DOHH2 (cell line): ENCODE measurements at regions not wholly inside any gene's neighbourhood (a gene's known extent, or its start where the extent isn't known, plus 50 kb on each side); places are given as distances from the start of the nearest gene placed in this dataset.

Experiments
- EZH2phosphoT487 ChIP-seq: fragments of 200-600 bp; sonication (generic); IDR thresholded peaks from 2 replicates; pipeline ENCODE4 v1.6.1; 2017; ENCODE audit warnings: borderline replicate concordance, mild to moderate bottlenecking, antibody characterized with exemption, low read length, moderate library complexity, mixed read lengths
- TF ChIP-seq, protein P1 (sequence below): fragments of 200-600 bp; sonication (generic); IDR thresholded peaks from one replicate; pipeline ENCODE4 v1.5.1; 2014; ENCODE audit warnings: antibody characterized with exemption, mild to moderate bottlenecking, low read depth, low read length; ENCODE audit not compliant: poor library complexity, severe bottlenecking

DNA sequence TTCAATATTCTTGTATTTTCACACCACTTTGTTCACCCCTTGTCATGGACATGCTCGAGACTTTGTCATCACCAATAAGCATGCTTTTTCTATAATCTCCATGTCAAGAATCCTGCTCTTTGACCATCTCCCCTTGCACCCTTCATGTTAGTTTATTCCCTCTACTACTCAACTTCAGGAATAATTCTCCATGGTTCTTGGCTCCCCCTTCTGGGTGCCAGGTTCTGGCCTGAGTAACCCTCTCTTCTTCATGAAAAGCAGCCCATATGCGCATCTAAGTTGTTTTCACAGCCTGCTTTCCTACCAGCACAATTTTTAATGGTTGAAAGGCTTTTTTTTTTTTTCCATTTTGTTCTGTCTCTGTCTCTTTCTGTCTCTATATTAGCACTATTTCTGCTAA, 160.7 kb downstream of the LEPR start:
- TF ChIP-seq, protein P1, sequence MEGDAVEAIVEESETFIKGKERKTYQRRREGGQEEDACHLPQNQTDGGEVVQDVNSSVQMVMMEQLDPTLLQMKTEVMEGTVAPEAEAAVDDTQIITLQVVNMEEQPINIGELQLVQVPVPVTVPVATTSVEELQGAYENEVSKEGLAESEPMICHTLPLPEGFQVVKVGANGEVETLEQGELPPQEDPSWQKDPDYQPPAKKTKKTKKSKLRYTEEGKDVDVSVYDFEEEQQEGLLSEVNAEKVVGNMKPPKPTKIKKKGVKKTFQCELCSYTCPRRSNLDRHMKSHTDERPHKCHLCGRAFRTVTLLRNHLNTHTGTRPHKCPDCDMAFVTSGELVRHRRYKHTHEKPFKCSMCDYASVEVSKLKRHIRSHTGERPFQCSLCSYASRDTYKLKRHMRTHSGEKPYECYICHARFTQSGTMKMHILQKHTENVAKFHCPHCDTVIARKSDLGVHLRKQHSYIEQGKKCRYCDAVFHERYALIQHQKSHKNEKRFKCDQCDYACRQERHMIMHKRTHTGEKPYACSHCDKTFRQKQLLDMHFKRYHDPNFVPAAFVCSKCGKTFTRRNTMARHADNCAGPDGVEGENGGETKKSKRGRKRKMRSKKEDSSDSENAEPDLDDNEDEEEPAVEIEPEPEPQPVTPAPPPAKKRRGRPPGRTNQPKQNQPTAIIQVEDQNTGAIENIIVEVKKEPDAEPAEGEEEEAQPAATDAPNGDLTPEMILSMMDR, result no peak
- no peak for TF ChIP-seq EZH2phosphoT487
